GM18505 (cell line): ENCODE measurements at regions not wholly inside any gene's neighbourhood (a gene's known extent, or its start where the extent isn't known, plus 50 kb on each side); places are given as distances from the start of the nearest gene placed in this dataset.
"Not testable (repeated sequence)": the region's sequence is repeated elsewhere in the genome, so short reads cannot be mapped to it uniquely, and the experiment has no call there.

Experiments used
- ATAC-seq: cut with Tn5 transposase; IDR thresholded peaks from one replicate; pipeline ENCODE4 v1.9.1; 2021; ENCODE audit not compliant: unreplicated experiment
- POLR2A ChIP-seq: IDR thresholded peaks from 4 replicates; pipeline ENCODE4 v1.6.1; 2011; ENCODE audit warnings: borderline replicate concordance; ENCODE audit not compliant: insufficient read depth, insufficient read length; ENCODE audit errors: extremely low read depth

- peak; percentile 89 for ATAC-seq
- no peak for TF ChIP-seq POLR2A
These were observed 51.4 kb upstream of the LSM6 start for GRCh38 chr4:146124023-146124680.

DNA sequence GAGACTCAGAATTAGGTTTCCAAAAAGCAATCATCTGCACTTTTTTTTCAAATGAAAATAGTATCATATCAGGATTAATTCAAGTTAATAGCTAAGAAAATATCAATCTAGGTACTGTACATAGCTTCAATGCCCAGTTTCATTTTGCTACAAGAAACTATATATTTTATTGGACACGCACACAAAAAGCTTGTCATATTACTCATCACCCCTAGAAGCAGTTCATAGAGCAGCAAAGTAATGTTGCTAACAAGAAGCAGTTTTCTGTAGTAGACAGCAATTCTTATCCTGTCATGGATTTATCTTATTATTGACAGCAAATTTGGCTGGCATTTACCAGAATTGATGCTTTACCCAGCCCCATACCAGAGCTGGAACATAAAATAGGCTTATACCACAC lies 52.3 kb upstream of the LSM6 start:
- TF ChIP-seq POLR2A: no peak
- peak; percentile 40 for ATAC-seq

DNA sequence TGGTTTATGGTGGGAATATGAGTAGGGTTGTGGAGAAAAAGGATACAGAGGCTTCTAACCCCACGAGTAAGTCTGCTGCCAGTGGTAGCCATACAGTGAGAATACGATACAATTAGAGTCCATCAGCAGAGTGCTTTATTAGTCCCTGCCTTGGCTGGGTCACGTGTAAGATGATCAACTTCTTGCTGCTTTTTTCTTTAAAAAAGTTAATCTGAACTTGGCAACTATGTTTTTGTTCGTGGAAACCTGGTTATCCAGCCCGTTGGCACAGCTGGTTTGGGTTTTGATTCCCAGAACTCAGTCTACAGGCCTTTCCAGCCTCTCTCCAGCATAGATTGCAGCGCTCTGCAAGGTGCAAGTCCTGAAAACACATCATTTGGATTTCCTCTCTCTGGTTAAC lies 53.1 kb upstream of the LSM6 start:
- ATAC-seq: no peak
- no peak for TF ChIP-seq POLR2A

GRCh38 chr4:146121757-146122156 lies 53.8 kb upstream of the LSM6 start:
- ATAC-seq: no peak
- no peak for TF ChIP-seq POLR2A

DNA sequence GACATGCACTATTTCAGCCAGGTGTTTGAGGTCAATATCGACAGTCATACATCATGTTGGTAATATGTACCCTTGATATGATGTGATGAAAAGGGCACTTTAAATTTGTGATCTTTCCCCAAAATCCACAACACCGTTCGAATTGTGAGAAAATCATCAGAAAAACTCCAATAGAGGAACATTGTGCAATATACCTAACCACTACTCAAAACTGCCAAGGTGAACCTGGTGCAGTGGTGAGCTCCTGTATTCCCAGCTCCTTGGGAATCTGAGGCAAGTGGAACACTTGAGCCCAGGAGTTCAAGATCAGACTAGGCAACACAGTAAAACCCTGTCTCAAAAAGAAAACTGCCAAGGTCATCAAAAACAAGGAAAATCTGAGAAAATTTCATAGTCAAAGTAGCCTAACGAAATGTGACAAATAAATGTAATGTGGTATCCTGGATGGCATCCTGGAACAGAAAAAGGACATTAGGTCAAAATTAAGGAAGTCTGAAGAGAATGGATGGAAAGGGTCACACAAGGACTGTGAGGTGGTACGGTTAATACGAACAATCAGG lies 55.6 kb upstream of the LSM6 start:
- TF ChIP-seq POLR2A: no peak
- ATAC-seq: no peak

- TF ChIP-seq POLR2A: no peak
- no peak for ATAC-seq
These were observed 61.5 kb upstream of the LSM6 start for GRCh38 chr4:146114066-146114465.

DNA sequence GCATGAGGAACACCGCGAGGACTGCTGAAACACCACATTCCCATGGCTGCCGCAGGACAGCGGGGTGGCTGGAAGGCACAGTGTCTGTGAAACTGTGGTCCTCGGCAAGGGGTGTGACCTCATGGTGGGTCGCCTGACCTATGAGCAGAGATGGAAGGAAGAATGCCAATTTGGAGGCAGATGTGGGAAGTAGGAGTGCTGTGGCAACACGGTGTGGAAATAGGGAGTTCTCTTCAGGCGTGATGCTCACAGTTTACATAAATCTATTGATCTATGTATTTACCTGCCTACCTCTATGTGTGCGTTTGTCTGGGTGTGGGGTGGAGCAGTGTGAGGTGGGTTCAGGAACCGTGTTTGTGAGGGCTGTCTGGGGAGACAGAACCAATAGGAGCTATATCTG lies 62.3 kb upstream of the LSM6 start:
- no peak for ATAC-seq
- TF ChIP-seq POLR2A: no peak

DNA sequence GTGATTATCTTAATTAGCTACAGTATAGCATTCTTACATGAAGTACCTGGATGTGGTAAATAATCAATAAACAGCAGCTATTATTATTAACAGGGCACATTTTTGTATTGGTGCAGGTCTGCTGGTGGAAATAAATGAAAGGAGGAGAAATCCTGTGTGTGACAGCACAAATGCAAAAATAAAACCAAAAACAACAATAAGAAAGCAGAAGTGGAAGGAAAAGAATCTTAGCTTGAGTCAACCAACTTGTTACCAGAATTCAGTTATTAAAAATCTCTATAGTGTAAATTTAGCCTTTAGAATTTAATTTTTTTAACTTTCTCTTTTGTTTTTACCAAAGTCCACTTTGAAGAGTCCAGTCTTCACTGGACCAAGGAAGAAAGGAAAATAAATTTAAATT lies 63.1 kb upstream of the LSM6 start:
- peak; percentile 42 for ATAC-seq
- no peak for TF ChIP-seq POLR2A

DNA sequence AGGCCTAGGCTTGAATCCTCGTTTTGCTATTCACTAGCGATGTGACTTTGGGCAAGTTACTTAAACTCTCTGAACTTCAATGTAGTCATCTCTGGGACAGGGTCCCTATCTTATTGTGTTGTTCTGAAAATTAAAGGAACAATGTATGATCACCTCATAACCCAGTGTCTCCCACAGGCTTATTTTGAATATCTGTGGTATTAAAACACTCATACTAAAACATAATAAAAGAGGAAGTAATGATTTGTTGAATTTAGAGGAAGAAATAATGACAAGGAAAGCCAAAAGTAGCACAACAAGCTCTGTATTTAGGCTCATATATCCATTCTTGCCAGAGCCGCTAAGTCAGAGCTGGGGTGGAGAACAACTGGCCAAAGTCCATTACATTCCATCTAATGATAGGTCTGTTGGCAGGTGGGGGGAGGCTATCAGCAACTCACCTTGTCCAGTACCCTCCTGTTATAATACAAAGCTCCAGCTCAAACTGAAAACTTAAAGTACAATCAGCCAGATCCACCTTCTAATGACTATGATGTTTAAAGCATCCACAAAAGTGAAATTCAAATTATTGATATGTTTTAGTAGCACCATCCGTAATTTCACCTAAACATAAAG lies 64.5 kb upstream of the LSM6 start:
- peak; percentile 48 for ATAC-seq

DNA sequence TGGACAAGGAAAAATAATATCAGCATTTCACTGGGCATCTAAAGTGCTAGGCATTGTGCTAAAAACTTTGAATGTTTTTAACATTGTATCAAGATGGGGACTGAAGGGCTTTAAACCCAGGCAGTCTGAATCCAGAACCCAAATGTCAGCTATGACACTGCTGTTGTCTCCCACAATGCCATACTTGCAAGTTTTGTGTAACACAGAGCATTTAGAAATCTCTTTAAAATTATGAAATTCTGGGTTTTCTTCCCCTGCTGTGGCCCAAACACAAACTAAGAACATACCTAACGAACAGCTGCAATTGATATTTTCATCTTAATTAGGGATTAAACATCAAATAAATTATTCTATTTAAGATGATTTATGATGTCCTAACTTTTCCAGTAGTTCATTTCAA lies 66.8 kb upstream of the LSM6 start:
- ATAC-seq: no peak
- TF ChIP-seq POLR2A: no peak

More for the DNA sequence above, 64.5 kb upstream of the LSM6 start:
- no peak for TF ChIP-seq POLR2A

DNA sequence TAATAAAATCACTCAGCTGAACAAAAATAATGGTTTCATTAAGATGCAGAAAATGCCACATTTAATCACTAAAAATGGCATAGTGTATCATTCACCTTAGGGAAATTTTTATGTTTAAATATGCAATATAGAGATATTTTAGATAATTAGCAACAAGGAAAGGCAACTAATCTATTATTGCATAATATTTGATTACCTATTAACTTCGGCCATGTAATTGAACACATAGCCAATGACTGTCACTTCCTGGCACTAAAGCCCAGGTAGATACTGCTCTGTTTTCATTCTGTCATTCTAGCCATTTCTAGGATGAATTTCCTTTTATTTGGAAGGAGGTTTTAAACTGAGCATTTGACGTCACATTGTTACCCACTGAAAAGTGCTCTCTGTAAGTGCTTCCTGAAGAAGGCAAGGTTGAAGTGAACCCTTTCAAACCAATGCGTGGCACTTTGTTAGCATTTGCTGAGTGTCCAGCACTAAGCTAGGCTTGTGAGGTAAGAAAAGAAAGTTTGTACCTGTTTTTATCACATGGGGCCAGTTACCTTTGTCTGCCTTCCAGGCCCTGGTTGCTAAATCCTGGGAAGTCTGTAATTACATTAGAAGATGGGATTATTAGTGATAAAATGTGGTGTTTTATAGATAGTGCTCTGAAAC lies 67.8 kb upstream of the LSM6 start:
- no peak for ATAC-seq
- no peak for TF ChIP-seq POLR2A

- ATAC-seq: peak; percentile 18
These were observed 70.1 kb upstream of the LSM6 start for GRCh38 chr4:146105464-146105863.

DNA sequence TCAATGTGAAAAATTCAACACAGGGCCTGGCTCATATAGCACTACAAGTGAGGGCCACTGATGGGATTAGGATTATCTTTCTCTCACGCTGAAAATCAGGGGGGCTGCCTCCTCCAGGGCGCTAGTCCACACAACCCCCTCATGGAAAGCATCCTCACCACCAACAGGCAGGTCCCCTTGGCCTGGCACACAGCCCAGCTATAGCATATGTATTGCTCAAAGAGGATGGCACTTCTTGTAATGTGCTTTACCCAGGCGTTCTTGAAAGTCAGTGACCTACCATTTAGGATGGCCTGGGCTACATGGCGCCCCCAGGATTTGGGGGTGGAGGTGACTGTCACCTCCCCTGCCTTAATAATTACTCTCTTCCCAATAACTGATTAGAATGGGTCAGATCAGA lies 71.0 kb upstream of the LSM6 start:
- ATAC-seq: no peak
- no peak for TF ChIP-seq POLR2A

More at GRCh38 chr4:146105464-146105863, 70.1 kb upstream of the LSM6 start:
- TF ChIP-seq POLR2A: no peak

- ATAC-seq: not testable (repeated sequence)
These were observed 71.5 kb upstream of the LSM6 start for GRCh38 chr4:146104052-146104451.
